Kidney capillary endothelial cell (primary cell): ENCODE measurements at regions not wholly inside any gene's neighbourhood (a gene's known extent, or its start where the extent isn't known, plus 50 kb on each side); places are given as distances from the start of the nearest gene placed in this dataset.
A peak's percentile ranks its signal among the peaks of the same experiment; 100 is the strongest.
"Not testable (repeated sequence)": the region's sequence is repeated elsewhere in the genome, so short reads cannot be mapped to it uniquely, and the experiment has no call there.

Source experiments
- DNase-seq: peaks from one replicate; pipeline ENCODE4 v3.0.0-alpha.2; 2018; ENCODE audit warnings: low spot score

DNA sequence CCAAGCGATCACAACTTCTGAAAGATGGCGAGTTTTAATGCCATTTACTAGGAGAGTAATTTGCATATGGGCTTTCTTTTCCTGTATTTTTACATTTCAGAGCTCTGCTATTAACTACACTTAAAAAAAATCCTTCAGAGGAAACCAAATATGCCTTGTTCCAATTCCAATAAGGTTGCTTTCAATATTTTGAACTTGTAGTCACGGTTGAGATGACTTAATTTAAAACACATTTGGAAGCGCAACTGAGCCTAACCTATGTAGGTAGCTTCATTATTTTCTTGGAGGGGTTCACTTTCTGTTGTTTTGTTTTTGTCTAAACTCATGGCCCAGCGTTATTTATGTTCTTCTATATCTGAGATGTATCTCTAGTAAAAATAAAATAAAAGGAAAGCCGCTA is 93.4 kb downstream of the BLID start:
- DNase-seq = no peak

DNA sequence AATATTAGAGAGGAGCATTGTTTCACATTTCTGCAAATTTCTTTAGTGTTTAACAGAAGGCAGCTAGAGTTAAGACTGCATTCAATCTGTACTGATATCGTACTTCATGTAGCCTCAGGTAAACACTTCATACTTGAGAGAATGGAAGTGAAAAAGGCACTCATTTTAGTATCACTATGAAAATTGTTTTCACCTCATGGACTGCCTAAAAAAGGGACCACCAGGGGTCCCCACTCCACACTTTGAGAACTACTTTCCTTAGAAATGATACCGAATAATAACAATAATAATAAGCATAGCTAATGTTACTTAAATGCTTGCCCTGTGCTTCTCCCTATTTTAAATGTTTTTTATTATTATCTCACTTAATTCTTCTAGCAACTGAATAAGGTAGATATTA is 95.1 kb downstream of the BLID start:
- peak; percentile 26 for DNase-seq

DNA sequence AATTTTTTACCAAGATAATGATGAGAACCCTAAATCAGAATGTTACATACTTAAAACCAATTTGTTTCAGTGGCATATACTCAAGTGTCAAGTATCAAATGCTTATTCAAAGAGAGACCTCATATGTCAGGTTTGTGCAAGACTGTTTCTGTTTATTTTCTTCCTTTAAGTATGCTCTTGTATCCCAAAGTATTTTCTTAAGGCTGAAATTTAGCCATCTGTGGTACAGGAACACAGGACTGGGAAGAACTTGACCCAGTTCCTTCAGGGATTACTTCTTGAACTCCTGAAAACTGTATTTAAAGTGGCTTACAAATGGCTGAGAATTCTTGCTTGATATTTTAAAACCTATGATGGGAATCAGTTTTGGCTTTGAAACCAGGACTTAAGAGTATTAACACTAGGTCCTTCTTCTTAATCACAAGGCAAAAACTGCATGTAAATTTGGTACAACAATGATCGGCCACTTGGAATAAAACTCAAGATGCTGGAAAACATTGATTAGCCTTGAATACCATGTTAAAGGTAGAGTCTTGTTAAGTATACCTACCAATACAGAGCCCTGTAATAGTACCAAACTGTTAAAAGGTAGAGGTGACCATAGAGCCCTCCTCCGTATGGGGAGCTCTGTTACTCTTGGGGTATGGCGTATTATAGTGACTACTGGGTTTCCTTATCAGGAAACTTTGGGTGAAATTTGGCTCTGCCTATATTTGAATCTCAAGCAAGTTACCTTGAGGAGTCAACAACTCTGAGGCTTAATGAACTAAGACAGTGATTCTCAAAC is 95.9 kb downstream of the BLID start:
- no peak for DNase-seq

DNA sequence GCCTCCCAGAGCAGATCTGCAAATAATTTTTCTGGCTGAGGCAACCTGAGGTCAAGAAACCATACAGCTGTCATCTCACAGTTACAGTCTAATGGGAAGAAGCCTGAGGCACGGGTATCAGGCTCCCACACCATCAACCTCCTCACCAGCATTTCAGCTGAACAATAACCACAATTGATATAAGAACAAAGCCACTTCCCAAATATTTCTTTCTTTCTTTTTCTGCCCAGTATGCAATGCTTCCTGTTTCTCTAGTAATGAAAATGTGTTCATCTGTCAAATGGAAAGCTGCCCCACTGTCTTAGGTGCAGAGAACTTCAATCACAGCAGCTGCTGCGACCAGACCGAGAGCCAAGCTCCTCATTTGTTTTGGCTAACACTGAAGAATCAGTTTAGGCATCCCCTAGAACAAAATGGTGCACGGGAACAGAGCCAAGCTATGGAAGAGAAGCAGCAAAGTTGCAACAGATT is 108.4 kb downstream of the BLID start:
- no peak for DNase-seq

DNA sequence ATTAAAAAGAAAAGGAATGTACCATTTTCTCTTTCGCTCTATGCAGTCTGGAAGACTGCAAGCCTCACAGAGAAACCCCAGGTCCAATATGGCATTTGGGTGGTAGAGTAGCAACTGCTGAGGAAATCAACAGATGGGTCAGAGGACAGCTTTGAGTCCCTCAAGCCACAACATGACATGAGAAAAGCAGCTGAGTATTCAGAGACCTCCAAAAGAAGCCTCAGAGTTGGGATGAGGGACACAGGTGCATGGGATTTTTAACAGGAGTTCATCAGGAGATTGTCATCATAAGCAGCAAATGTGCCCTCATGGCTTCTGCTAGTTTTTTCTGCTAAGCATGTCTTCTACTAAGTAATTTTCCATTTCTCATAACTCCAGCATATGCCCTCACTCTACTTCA is 111.6 kb downstream of the BLID start:
- no peak for DNase-seq

DNA sequence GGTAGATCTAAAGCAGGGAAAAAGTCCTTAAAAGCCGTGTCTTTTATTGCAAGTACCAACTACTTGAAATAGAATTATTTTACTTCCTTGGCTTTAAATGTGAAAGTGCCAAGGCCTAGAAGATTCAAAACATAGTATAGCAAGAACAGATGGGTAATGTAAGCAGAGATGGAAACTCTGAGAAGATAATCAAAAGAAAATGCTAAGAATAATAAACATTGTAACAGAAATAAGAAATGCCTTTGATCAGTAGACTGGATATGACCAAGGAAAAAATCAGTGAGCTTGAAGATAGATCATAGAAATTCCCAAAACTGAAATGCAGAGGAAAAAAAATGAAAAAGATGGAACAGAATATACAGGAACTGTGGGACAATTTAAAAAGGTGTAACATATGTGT is 113.1 kb downstream of the BLID start:
- DNase-seq = no peak

DNA sequence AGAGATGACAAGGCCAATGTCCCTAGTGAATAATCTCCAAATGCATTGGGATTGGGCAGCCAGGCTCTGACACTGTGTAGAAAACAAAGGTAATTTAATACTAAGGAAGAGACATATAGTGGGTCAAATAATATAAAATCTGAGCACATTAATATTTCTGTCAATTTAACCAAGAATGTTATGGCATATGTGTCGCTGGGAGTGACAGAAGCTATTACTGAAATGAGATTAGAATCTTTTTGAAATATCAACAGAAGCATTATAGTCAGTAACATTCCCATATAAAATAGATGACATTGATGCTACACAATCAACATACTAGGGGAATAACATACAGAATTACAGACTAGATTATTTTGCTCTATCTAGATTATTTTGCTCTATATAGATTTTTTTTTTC is 114.0 kb downstream of the BLID start:
- DNase-seq = no peak

DNA sequence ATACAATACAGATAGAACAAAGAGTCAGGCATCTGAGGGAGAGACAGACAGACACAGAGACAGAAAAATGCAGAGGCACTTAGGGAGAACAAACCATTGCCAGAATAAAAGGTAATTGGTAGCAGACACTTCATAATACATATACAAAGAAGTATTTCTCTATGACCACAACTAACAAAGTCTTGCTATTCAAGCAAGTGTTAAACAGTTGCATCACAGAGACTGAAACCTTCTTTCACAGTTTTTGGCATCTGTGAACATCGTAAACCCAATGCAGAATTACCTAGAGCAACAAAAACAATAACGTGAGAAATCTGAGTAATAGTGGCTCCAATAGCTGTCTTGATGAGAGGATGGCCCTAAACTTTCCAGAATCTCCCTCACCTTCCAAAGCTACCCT is 116.4 kb downstream of the BLID start:
- DNase-seq = no peak

DNA sequence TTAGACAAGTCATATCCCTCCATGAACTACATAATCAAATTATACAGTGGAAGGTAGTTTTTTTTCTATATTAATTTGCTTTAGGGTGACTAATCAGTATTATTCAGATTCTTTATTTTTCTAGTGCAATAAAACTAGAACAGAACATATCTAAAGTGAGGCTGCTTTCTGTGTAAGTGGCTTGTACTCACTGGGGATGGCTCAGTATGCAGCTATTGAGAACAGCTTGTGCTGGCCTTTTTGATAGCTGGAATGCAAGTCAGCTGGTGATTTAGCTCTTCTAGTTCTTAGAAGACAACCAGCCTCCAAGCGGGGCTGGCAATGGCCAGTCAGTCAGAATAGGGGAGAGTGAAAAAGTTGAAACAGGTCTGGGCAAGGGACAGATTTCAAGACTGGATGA is 119.4 kb downstream of the BLID start:
- no peak for DNase-seq

DNA sequence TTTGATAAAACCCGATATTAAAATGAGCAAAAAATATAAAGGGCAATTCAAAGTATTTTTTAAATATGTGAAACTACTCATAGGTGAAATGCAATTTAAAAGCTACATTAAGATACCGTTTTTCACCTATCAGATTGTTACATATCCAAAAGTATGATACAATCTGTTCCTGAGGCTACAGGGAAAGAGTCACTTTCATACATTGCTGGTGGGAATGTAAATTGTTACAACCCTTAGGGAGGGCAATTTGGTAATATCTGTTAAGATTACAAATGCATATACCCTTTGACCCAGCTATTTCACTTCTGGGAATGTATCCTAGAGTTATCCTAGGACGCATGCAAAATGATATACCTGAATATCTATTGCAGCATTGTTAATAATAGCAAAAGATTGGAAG is 132.1 kb downstream of the BLID start:
- no peak for DNase-seq

DNA sequence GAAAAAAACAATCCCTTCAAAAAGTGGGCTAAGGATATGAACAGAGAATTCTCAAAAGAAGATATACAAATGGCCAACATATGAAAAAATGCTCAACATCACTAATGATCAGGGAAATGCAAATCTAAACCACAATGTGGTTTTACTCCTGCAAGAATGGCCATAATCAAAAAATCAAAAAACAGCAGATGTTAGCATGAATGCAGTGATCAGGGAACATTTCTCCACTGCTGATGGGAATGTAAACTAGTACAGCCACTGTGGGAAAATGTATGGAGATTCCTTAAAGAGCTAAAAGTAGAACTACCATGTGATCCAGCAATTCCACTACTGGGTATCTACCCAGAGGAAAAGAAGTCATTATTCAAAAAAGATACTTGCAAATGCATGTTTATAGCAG is 138.1 kb downstream of the BLID start:
- not testable (repeated sequence) for DNase-seq

DNA sequence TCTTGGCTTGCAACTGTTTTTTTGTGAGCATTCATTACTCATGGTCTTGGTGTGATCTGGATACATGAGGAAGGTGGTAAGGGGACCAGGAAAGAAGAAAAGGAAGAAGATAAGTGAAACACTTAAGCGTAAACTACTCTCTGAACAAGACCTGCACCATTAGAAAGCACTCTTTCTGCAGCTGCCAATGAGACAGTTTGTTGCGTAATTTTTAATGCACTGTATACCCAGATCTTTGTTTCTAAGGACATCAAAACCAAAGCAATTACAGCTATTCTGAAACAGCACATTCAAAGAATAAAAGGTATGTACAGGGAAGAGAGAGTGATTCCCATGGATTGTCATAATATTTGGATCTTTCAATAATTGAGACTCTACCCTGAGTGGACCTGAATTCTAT is 147.4 kb downstream of the BLID start:
- no peak for DNase-seq

DNA sequence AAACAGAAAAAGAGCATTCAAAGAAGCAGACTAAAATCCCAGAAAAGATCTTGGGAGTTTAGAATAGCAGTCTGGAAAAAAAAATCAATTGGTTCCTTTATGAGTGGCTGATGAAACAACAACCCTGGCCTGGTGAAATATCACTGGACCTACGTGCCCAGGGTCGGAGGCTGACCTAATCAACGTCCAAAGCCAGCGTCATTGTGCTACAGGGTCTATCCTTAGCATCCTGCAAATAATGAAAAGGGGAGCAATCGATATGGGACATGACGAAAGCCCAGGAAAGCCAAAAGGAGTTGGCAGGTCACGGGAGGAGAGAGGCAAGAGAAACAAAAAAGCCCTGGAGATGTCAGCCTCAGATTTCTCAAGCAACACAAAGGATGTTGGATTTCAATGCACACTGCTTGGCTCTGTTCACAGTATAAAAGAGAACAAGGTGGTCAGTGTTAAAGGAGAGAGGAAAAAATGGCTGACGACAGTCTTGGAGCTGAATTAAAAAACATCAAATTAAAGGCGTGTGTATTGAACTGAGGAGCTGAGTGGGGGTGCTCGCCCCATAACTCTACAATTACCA is 148.8 kb downstream of the BLID start:
- no peak for DNase-seq

DNA sequence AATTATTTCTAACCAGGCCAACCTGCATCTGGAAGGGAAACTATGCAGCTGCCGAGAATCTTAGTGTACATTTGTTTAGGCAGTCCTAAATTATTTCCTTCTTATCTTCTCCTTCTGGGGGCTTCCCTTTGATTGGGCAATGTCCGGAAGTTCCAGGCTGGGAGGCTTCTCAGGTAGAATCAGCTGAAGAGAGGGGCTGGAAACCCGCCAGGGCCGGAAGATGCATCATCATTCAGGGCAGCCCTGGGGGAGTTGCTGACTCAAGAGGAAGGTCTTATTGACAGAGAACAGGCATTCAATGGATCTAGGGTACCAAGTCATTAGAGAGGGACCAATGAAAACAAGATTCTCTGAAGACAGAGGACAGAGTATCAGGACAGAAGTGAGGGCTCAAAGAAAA is 150.7 kb downstream of the BLID start:
- peak; percentile 78 for DNase-seq

DNA sequence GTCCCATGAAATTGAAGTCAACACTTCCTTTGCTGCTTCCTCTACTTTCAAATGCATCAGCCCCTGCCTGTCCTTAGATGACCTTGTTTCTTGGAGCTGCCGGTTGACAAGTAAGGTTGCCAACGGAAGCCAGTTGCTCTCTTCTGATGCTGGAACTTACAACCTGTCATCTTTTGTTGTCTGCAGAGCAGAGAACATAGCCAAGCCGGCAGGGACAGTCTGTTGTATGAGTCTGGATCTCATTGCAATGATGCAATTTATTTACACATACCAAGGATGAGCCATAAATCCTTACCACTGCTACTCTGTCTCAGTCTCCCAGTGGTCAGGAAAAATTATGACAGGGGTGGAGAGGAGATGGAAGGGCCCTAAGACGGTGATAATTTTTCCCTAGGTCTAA is 151.4 kb downstream of the BLID start:
- DNase-seq = peak; percentile 80

DNA sequence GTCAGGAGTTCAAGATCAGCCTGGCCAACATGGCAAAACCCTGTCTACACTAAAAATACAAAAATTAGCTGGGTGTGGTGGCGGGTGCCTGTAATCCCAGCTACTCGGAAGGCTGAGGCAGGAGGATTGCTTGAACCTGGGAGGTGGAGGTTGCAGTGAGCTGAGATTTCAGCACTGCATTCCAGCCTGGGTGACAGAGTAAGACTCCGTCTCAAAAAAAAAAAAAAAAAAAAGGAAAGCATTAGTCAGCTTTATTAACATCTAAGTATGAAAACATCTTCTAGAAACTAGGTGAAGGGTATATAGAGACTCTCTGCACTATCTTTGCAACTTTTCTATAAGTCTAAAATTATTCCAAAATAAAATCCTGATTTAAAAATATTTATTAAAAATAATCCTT is 152.2 kb downstream of the BLID start:
- not testable (repeated sequence) for DNase-seq

DNA sequence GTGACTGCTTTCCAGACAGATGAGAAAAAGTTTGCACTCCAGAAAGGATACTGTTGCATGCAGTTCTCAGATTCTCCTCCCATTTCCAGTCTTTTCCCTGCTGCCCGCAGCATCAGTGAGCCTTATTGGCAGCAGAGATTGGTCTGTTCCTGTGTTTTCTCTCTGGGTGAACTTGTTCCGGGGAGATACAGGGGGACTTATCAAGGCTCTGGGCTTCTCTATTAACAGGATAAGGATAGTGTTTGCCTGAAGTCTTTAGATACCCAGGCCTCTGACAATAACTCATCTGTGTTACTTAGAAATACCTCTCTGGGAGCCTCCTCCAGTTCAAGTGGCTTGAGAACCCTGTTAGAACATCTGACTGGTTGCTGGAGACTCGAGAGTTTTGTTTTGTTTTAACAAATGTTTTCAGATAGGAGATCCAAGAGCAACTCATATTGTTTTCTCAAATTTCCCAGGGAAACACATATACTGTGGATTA is 154.7 kb downstream of the BLID start:
- DNase-seq = no peak

DNA sequence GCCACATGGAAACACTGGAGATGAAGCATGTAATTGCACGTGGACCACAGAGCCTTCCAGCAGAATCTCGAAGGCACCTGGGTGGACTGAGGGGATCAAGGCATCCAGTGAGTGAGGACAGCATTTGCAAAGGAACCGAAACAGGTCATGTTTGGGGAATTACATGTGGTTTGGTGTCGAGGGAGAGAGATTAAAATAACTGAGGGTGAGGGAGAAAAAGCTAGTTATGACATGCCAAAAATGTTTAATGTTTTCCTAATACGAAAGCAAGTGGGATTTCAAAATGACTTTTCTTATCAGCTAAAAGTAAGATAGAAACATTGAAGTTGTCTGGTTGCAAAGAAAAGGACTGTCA is 157.1 kb downstream of the BLID start:
- DNase-seq = no peak

DNA sequence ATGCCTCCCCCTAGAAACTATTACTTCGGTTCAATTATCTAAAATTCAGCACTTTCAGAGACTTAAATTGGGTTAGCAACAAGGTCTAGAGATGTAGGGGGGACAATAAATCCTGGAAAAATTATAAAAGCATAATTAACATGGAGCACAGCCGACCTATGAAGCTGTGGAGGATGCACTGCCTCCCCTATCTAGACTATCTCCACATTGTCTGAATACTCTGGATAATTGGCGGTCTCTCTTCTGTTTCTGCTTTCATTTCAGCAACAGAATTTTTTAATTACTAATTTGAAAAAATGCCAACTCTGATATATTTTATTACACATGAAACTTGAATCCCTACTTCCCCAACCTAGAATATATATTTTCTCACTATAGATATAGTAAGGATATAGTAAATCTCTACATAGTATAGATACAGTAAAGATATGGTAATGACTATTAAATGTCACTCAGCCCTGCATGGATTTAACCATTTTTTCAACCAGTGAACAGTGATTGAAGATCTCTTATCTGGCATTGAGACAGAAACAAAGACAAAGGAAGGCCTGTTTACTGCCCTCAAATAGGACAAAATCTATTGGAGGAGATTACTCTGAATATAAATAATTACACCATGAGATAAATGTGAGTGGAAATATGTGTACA is 157.6 kb downstream of the BLID start:
- no peak for DNase-seq

DNA sequence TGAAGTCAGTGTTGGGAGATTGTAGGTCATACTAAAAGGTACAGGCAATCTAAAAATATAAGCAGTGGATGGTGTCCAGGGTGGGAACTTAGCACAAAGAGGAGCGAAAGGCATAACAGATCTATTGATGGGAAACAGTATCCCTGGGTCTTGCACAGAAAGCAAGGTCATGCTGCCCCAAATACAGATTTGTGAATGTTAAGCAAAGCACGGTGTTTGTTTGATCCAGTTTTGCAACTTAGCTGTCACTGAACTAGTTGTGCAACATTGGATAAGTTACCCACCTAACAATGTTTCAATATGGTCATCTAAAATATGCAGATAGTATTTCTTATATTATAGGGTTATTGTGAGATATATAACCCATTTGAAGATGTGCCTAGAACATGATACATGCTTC is 162.9 kb downstream of the BLID start:
- DNase-seq = no peak

DNA sequence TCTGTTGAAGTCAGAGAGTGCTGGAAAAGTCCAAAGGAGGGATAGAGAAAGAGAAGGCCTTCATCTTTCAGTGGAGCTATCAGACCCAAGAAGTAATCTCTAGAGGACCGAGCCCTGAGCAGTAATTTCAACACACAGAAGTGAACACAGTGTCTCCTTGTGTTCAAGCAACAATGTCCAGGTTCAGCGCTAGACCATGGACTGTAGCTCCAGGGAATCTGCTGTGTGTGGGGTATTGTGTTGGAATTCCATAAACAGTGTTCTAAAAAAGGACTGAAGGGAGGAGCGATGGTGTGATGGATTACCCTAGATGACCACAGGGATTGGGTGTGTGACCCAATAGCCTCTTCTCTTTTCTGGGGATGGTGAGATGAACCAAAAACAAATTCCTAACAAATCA is 165.9 kb downstream of the BLID start:
- DNase-seq = no peak

DNA sequence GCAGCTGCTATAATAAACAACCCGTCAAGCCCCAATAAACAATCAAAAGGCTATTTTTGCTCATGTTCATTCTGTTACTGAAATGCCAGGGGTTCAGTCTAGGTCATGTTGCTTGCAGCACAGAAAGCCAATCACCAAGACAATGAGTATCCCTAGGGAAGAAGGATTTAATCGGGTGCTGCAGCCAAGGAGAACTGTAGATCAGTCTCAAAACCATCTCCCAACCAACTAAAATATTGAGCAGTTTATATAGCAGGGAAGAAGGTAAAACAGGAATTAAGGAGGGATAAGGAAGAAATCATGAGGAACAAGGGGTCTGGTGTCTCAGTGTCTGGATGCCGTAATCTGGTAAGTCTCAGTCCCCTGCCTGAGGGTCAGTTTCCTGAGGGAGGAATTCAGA is 169.5 kb downstream of the BLID start:
- no peak for DNase-seq

DNA sequence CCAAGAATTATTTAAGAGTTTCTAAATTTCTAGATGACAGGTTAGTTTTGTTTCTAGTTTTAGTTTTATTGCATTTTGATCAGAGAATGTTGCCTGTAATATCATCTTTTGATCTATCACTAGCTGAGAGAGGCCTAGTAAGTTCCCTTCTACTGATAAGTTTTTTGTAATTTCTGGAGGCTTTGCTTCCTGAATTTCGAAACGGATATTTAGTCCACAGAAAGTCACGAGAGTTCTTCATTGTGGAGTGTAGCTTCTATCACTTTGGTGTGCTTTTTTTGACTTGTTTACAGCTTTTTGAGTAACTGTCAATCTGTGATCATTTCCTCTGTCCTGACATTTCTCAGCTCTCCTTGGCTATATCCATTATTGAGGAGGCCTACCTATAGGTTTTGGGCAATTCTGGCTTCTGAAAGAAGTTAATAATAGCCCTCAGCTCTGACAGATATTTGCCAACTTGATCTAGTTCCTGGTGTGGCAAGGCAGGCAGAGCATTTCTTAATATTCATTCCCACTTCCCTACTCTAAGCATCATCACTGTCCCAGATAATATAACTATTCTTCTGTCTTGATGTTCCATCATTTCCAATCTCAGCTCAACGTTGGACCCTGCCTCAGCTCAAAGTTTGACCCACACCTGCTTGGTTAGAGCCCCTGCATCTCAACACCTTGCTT is 171.3 kb downstream of the BLID start:
- DNase-seq = no peak
